ENCODE measurements at regions not wholly inside any gene's neighbourhood (a gene's known extent, or its start where the extent isn't known, plus 50 kb on each side); places are given as distances from the start of the nearest gene placed in this dataset.

DNA sequence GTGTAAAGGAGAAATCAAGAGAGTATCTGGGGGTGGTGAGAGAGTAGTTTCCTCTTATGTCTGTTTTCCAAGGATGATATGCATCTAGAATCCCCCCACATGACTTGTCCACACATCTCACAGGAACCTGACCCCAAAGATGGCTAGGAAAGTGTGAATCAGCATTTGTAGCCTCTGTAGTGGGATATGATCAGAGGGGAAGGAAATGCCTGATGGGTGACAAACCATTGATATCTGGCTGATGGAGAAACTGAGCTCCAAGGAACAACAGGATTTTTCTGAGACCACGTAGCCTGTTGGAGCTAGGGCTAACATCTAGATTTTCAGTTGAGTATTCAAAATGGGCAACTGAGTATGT, 369.4 kb downstream of the DDX10 start:
- Mint-ChIP-seq H3K4me1 (ENCODE audit: low read depth) (no peaks in the 10 kb centered on the region), H3K36me3 (ENCODE audit: low read depth) (no peaks in the 10 kb centered on the region), H3K27me3 (ENCODE audit: low read depth) (no peaks in the 10 kb centered on the region), H3K27ac (no peak overlapping the region), H3K4me3 (no peak overlapping the region), H3K9me3 (no peaks in the 10 kb centered on the region)
- no peak for DNase-seq (ENCODE audit: low spot score)

DNA sequence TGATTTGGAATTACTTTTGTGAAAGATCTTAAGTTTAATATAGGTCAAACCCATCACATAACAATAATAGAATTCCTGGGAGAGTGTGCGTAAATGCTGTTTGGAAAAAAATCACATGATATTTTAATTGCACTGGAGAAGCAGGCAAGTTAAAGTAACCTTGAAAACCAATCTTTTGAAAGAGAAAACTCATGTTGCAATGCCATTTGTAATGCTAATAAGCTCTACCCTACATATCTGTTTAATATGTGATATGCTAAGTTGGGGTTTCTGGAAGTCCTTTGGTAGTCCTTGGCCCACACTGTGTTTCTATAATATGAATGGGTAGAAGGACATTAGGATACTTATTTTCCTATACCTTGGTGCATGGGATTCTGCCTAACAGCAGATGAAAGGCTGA, 370.4 kb downstream of the DDX10 start:
- Mint-ChIP-seq H3K9me3 (no peaks in the 10 kb centered on the region), H3K27ac (no peak overlapping the region), H3K4me3 (no peak overlapping the region), H3K27me3 (ENCODE audit: low read depth) (no peaks in the 10 kb centered on the region), H3K36me3 (ENCODE audit: low read depth) (no peaks in the 10 kb centered on the region), H3K4me1 (ENCODE audit: low read depth) (no peaks in the 10 kb centered on the region)
- no peak for DNase-seq (ENCODE audit: low spot score)

DNA sequence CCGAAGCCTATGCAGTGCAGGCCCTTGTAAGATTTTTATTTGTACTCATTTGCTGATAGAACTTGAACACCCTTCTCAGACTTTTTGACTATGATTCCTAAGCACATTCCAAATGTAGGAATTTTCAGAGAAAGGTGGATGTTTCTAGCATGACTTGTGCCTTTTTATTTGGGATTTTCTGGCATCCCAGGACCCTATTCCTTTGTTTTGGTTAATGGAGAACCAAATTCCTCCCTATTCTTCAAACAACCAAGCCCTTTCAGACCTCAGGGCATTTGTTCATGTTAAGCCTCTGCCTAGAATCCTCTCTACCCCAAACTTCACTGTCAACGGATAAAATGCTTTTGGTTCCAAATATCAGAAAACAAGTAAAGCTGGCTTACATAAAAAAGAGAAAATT, 371.1 kb downstream of the DDX10 start:
- Mint-ChIP-seq H3K4me1 (ENCODE audit: low read depth) (no peaks in the 10 kb centered on the region), H3K27ac (no peak overlapping the region), H3K36me3 (ENCODE audit: low read depth) (no peaks in the 10 kb centered on the region), H3K9me3 (no peaks in the 10 kb centered on the region), H3K4me3 (no peak overlapping the region), H3K27me3 (ENCODE audit: low read depth) (no peaks in the 10 kb centered on the region)
- DNase-seq (ENCODE audit: low spot score), result no peak

DNA sequence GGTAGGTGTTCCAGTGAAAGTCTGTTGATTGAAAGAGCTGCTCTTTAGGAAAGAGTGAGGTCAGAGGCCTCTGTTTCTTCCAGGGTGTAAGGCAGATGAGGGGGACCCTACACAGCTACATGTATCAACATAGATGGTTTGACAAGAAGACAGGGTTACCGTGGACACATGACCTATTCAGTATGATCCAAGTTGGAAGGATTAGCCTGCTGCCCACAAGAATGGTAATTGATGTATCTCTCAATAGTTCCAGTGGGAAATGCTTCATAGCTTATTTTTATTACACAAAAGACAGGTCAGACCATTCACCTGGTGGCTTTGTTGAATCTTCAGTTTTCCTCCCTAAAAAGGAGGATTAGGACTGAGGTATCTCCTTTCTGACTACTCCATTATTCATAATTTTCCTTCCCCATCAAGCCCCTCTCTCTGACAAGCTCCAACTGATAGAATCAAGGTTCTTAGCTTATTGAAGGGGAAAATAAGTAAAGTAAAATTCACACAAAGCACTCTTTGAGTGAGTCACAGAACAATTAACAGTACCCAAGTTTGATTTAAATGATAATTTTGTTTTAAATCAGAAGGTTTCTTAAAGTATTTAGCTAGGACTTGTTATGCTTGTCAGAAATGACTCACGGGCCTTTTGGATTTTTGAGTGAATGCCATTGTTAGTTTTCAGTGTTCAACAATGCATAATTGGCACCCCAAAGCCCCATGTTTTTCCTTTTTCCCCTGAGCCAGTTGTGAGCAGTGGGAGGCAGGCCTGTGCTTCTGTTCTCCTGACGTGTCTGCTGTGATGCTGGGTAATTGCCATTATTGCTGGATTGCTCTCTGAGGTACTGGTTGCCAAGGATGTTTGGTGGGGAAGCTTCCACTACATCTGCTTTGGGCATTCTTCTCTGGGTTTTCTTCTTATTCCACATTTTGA, 373.2 kb downstream of the DDX10 start:
- no peak for DNase-seq (ENCODE audit: low spot score)
- H3K27me3 Mint-ChIP-seq (ENCODE audit: low read depth), result no peaks in the 10 kb centered on the region

DNA sequence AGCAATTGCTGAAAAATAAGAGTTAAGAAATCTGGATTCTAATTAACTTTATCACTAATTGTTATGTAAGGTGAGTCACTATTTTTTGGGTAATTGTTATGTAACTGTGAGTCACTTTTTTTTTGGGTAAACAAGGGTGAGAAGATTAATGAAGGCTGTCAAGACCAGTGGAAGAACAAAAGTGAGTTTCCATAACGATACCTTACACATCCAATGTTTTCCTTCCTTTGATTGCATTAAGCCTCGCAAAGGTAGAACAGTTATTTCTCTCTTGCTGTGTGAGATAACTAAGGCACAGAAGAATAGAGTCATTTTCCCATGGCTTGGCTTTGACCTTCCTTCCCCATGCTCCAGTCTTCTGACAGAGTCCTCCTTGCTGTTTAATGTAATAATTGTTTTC, 374.7 kb downstream of the DDX10 start:
- H3K27me3 Mint-ChIP-seq (ENCODE audit: low read depth), result no peaks in the 10 kb centered on the region
- no peaks in the 10 kb centered on the region for H3K4me1 Mint-ChIP-seq (ENCODE audit: low read depth)
- H3K36me3 Mint-ChIP-seq (ENCODE audit: low read depth), result no peaks in the 10 kb centered on the region
- no peaks in the 10 kb centered on the region for H3K9me3 Mint-ChIP-seq
- no peak overlapping the region for H3K27ac Mint-ChIP-seq
- no peak for DNase-seq (ENCODE audit: low spot score)
- H3K4me3 Mint-ChIP-seq, result no peak overlapping the region

More for the DNA sequence above, 373.2 kb downstream of the DDX10 start:
- Mint-ChIP-seq H3K4me1 (ENCODE audit: low read depth) (no peaks in the 10 kb centered on the region), H3K4me3 (no peak overlapping the region), H3K9me3 (no peaks in the 10 kb centered on the region), H3K36me3 (ENCODE audit: low read depth) (no peaks in the 10 kb centered on the region), H3K27ac (no peak overlapping the region)

DNA sequence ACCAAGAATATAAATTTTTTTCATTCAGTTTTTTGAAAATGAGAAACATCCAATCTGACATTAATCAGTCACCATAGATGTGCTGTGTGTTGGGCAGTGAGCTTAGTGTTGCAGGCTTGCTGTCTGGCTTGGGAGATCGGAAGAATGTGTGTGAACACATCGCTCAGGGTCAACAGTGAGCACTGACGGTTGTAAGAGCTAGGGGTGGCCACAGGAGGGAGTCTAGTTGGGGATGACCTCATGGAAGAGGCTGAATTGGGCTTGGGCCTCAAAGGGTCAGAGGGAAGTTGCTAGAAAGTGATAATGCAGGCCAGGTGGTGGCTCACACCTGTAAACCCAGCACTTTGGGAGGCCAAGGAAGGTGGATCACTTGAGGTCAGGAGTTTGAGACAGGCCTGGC, 375.4 kb downstream of the DDX10 start:
- DNase-seq (ENCODE audit: low spot score), result no peak
- Mint-ChIP-seq H3K27me3 (ENCODE audit: low read depth) (no peaks in the 10 kb centered on the region), H3K36me3 (ENCODE audit: low read depth) (no peaks in the 10 kb centered on the region), H3K27ac (no peak overlapping the region), H3K9me3 (no peaks in the 10 kb centered on the region), H3K4me1 (ENCODE audit: low read depth) (no peaks in the 10 kb centered on the region), H3K4me3 (no peak overlapping the region)

DNA sequence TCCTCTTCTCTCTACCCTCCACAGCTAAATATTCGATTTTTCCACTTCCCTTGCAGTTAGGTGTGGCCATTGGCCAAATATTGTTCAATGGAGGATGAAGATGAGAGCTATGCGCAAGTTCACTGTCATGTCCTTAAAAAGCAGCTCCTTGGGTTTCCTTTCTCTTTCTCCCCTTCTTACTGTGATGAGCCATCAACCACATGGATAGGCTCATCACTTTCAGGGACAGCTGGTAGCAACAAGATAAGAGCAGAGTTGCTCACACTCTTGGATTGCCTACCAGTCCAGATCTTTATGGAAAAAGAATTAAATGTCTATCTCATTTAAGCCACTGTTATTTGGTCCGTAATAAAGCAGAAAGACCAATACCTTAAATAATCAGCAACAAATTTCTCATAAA, 377.0 kb downstream of the DDX10 start:
- Mint-ChIP-seq H3K36me3 (ENCODE audit: low read depth) (no peaks in the 10 kb centered on the region), H3K4me1 (ENCODE audit: low read depth) (no peaks in the 10 kb centered on the region), H3K9me3 (no peaks in the 10 kb centered on the region), H3K27ac (no peak overlapping the region), H3K27me3 (ENCODE audit: low read depth) (no peaks in the 10 kb centered on the region), H3K4me3 (no peak overlapping the region)
- no peak for DNase-seq (ENCODE audit: low spot score)

DNA sequence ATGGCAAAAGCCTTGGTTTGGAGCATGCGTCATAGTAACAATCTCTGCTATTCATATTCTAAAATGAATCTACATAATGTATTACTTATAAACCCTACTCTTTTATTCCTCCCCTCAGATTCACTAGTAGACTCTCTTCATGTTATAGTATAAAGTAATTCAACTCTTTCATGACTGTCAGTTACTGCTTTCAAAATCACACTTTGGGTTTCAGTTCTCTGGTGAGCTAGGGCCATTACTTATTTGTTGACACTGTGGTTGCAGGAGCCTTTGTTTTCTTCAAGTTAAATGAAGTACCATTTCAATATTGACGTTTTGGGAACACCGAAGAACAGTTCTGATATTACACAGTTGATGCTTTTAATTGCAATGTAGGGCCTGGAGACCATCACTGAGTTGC, 378.4 kb downstream of the DDX10 start:
- no peak overlapping the region for H3K4me3 Mint-ChIP-seq
- no peaks in the 10 kb centered on the region for H3K4me1 Mint-ChIP-seq (ENCODE audit: low read depth)
- H3K9me3 Mint-ChIP-seq, result no peaks in the 10 kb centered on the region
- H3K27me3 Mint-ChIP-seq (ENCODE audit: low read depth), result no peaks in the 10 kb centered on the region
- no peak overlapping the region for H3K27ac Mint-ChIP-seq
- no peaks in the 10 kb centered on the region for H3K36me3 Mint-ChIP-seq (ENCODE audit: low read depth)
- DNase-seq (ENCODE audit: low spot score), result no peak

DNA sequence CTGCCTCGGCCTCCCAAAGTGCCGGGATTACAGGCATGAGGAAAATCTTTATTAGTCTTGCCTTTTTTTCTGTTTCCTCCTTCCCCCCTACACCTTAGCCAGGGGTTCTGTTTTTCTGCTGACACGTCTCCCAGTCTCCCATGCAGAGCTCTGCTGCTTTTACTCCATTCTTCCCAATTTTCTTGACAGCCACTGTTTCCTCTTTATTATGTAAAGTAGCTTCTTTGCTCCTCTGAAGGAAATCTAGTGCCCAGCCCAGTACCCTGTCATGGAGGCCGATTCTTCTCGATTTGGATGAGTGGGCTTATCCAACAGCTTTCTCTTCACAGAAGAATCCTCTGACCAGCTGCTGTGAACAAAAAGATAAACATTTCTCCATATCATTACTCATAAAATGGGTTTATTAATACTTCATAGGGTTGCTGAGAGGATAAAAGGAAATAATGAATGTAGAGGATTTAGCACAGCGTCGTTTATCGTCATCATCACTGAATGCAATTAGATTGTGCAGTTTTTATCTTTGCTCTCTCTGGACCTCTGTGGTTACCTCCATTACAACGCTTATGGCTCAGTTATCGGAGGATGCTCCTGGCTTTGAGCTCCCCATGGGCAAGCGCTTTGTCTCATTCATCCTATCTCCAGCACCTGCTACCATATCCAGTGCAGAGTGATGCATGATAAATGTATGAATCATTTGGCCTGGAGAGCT, 375.6 kb upstream of the C11orf87 start:
- no peaks in the 10 kb centered on the region for H3K9me3 Mint-ChIP-seq
- no peak overlapping the region for H3K4me3 Mint-ChIP-seq
- no peaks in the 10 kb centered on the region for H3K36me3 Mint-ChIP-seq (ENCODE audit: low read depth)
- no peak for DNase-seq (ENCODE audit: low spot score)
- H3K27me3 Mint-ChIP-seq (ENCODE audit: low read depth), result no peaks in the 10 kb centered on the region
- no peak overlapping the region for H3K27ac Mint-ChIP-seq
- H3K4me1 Mint-ChIP-seq (ENCODE audit: low read depth), result no peaks in the 10 kb centered on the region

DNA sequence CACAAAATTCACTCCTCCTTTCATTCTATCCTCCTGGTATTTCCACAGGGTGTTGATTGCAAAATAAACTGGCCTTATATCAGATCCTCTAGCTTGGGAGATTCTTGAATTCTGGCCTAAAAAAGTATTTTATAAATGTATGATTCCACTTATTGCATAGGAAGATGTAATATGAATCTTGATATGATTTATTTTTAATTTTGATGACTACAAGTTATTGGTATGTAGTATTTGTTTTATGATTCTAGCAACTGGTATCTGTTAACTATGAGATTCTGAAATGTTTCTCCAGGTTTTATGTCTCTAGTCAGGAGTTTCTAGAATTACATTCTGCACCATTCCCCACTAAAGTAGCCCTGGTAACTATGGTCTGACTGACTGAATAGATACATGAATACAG, 373.9 kb upstream of the C11orf87 start:
- H3K27ac Mint-ChIP-seq, result no peak overlapping the region
- no peak for DNase-seq (ENCODE audit: low spot score)
- H3K36me3 Mint-ChIP-seq (ENCODE audit: low read depth), result no peaks in the 10 kb centered on the region
- H3K9me3 Mint-ChIP-seq, result no peaks in the 10 kb centered on the region
- H3K4me1 Mint-ChIP-seq (ENCODE audit: low read depth), result no peaks in the 10 kb centered on the region
- no peaks in the 10 kb centered on the region for H3K27me3 Mint-ChIP-seq (ENCODE audit: low read depth)
- no peak overlapping the region for H3K4me3 Mint-ChIP-seq

DNA sequence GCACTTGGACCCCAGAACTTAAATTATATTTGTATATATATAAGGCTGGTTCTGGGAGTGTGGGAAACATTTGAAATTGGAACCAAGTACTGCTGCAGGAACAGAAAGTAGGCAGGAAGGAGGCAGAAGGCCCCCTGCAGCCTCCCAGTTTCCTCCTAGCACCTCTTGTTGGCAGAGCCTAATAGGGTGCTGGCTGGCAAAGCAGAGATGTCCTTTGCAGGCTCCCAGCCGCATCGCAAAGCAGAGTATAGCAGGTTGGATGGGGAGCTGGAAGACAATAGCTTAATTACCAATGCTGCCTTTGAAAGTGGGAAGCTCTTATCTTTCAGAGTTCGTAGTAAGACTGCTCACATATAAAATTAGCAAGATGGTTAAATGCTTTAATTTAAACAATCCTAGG, 370.8 kb upstream of the C11orf87 start:
- H3K4me3 Mint-ChIP-seq, result no peak overlapping the region
- H3K27me3 Mint-ChIP-seq (ENCODE audit: low read depth), result no peaks in the 10 kb centered on the region
- no peak for DNase-seq (ENCODE audit: low spot score)
- no peaks in the 10 kb centered on the region for H3K4me1 Mint-ChIP-seq (ENCODE audit: low read depth)
- H3K27ac Mint-ChIP-seq, result no peak overlapping the region
- H3K9me3 Mint-ChIP-seq, result no peaks in the 10 kb centered on the region
- H3K36me3 Mint-ChIP-seq (ENCODE audit: low read depth), result no peaks in the 10 kb centered on the region

DNA sequence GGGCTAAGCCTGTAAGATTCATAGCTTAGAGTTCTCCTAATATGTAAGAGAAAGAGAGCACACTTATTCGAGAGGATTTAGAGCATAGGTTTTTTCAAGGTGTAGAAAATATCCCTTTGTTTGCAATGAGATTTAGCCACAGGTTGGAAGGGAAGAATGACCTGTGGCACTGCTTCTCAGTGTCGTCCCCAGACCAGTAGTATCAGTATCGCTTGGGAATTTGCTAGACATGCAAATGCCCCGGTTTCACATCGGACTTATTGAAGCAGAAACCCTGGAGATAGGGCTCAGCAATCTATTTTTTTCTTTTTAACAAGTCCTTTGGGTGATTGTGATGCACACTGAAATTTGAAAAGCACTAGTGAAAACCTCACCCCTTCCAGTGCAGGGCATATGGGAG, 362.6 kb upstream of the C11orf87 start:
- Mint-ChIP-seq H3K36me3 (ENCODE audit: low read depth) (no peaks in the 10 kb centered on the region), H3K4me3 (no peak overlapping the region), H3K9me3 (no peaks in the 10 kb centered on the region), H3K27ac (no peak overlapping the region), H3K27me3 (ENCODE audit: low read depth) (peaks cover 2% of the 10 kb centered on the region), H3K4me1 (ENCODE audit: low read depth) (no peaks in the 10 kb centered on the region)
- no peak for DNase-seq (ENCODE audit: low spot score)

DNA sequence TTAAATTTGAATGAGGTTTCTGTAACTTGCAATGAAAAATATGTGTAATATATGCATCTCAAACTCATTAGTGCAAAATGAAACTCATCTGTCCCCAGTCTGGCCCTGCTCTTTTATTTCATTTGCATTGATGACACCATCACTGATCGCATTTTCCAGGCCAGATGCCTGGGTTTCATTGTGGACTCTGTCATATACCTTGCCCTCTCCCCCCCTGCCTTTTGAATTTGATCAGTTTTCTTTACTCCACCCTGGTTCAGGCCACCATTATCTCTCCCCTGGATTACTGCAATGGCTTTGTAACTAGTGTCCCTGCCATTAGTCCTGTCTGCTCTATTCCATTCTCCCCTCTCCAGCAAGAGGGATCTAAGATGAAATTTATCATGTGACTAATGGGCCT, 360.6 kb upstream of the C11orf87 start:
- Mint-ChIP-seq H3K27me3 (ENCODE audit: low read depth) (peaks cover 2% of the 10 kb centered on the region), H3K4me3 (no peak overlapping the region), H3K9me3 (no peaks in the 10 kb centered on the region), H3K4me1 (ENCODE audit: low read depth) (peaks cover 3% of the 10 kb centered on the region), H3K36me3 (ENCODE audit: low read depth) (no peaks in the 10 kb centered on the region), H3K27ac (no peak overlapping the region)
- DNase-seq (ENCODE audit: low spot score), result no peak

DNA sequence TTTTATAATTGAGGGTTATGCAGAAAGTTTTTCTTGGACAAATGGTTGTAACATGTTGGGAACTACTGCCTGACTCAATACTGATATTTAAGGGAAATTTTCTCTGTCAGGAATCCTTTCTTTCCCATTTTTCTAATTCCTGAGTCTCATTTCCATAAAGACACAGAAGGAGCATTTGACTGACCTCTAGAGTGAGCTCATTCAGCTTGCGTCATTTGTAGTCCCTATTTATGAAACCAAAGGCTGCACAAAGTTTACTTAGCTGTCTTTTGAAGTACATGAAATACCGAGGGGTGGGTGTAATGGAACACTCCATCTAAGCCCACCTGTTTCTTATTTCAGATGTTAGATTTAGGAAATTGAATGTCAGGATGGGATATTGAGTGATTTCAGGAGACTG, 359.5 kb upstream of the C11orf87 start:
- Mint-ChIP-seq H3K27ac (no peak overlapping the region), H3K4me1 (ENCODE audit: low read depth) (peaks cover 3% of the 10 kb centered on the region), H3K4me3 (no peak overlapping the region), H3K9me3 (no peaks in the 10 kb centered on the region), H3K36me3 (ENCODE audit: low read depth) (no peaks in the 10 kb centered on the region), H3K27me3 (ENCODE audit: low read depth) (peaks cover 2% of the 10 kb centered on the region)
- DNase-seq (ENCODE audit: low spot score), result no peak
